B cell (primary cell): ENCODE measurements at regions not wholly inside any gene's neighbourhood (a gene's known extent, or its start where the extent isn't known, plus 50 kb on each side); places are given as distances from the start of the nearest gene placed in this dataset.
"Not testable (repeated sequence)": the region's sequence is repeated elsewhere in the genome, so short reads cannot be mapped to it uniquely, and the experiment has no call there.

Experiments used
- ATAC-seq: fragments of 200-7000 bp; cut with Tn5 transposase; one replicate; pipeline ENCODE4 v1.10.0; 2021; ENCODE audit warnings: low read depth, mild to moderate bottlenecking, moderate number of reproducible peaks, moderate library complexity
- CTCF ChIA-PET: fragments of 350-600 bp; sonication (Branson Sonifier 250); formaldehyde crosslinking; loops from one replicate; lab custom pipeline; 2021; ENCODE audit warnings: antibody characterized with exemption, inconsistent platforms; lab: Charles Lee
- POLR2A ChIA-PET: fragments of 350-600 bp; sonication (Branson Sonifier 250); formaldehyde crosslinking; loops from one replicate; lab custom pipeline; 2021; ENCODE audit warnings: antibody characterized with exemption; lab: Charles Lee
- DNase-seq: peaks from one replicate; pipeline ENCODE4 v3.0.0; 2013
- H2AFZ ChIP-seq: 2 replicates; pipeline ENCODE4 v1.6.1; 2012; ENCODE audit warnings: mild to moderate bottlenecking, low read depth, low read length; ENCODE audit not compliant: insufficient read depth, poor library complexity, severe bottlenecking
- H3K27ac ChIP-seq, 2 donors: 1 replicate in 1 of 2; 2 replicates in 1 of 2; pipeline ENCODE4 v1.5.1; 2012 to 2013; ENCODE audit warnings: low read length in 2 of 2, mild to moderate bottlenecking in 2 of 2, moderate library complexity in 1 of 2
- H3K27me3 ChIP-seq, 4 experiments: fragments of 200-600 bp in 1 of 4; sonication (generic) in 1 of 4; replicated peaks in 1 of 4; 1 replicate in 2 of 4; 2 replicates in 2 of 4; pipeline versions ENCODE4 v1.6.1 to v1.7.0; 2013 to 2016; ENCODE audit warnings: low read length in 3 of 4, mild to moderate bottlenecking in 2 of 4, mixed read lengths in 1 of 4, moderate library complexity in 1 of 4; ENCODE audit not compliant: insufficient read depth in 4 of 4, control insufficient read depth in 3 of 4; ENCODE audit errors: control extremely low read depth in 1 of 4
- H3K36me3 ChIP-seq, 2 experiments: replicated peaks in 1 of 2; 1 replicate in 1 of 2; 2 replicates in 1 of 2; pipeline versions ENCODE4 v1.6.1 to v1.7.1; 2013; ENCODE audit warnings: low read length in 1 of 2; ENCODE audit not compliant: insufficient read depth in 2 of 2, control insufficient read depth in 1 of 2; ENCODE audit errors: control extremely low read depth in 1 of 2, extremely low read depth in 1 of 2
- H3K4me1 ChIP-seq, 2 donors: fragments of 200-600 bp in 1 of 2; sonication (generic) in 1 of 2; 1 replicate in 1 of 2; 2 replicates in 1 of 2; pipeline versions ENCODE4 v1.5.1 to v1.6.1; 2013 to 2017; ENCODE audit warnings: low read length in 2 of 2; ENCODE audit not compliant: control insufficient read depth in 2 of 2, insufficient read depth in 2 of 2
- H3K4me2 ChIP-seq: replicated peaks from 2 replicates; pipeline ENCODE3; 2012; ENCODE audit warnings: mild to moderate bottlenecking, low read depth, low read length; ENCODE audit not compliant: poor library complexity, severe bottlenecking
- H3K4me3 ChIP-seq, 5 experiments: fragments of 200-600 bp in 1 of 5; sonication (generic) in 1 of 5; 1 replicate in 3 of 5; 2 replicates in 2 of 5; pipeline versions ENCODE4 v1.5.1 to v1.7.0; 2011 to 2016; ENCODE audit warnings: low read length in 4 of 5, mild to moderate bottlenecking in 4 of 5, low read depth in 2 of 5, control low read depth in 1 of 5, moderate library complexity in 1 of 5; ENCODE audit not compliant: insufficient read depth in 1 of 5; ENCODE audit errors: control extremely low read depth in 1 of 5, extremely low read depth in 1 of 5
- H3K79me2 ChIP-seq: fragments of 200-600 bp; sonication (generic); one replicate; pipeline ENCODE4 v1.6.0; 2016; ENCODE audit warnings: low read length; ENCODE audit not compliant: control insufficient read depth, insufficient read depth
- H3K9ac ChIP-seq: fragments of 200-600 bp; sonication (generic); 2 replicates; pipeline ENCODE4 v1.6.1; 2017; ENCODE audit warnings: mild to moderate bottlenecking, low read length, moderate library complexity
- H3K9me3 ChIP-seq, 3 donors: one replicate each; pipeline versions ENCODE4 v1.6.1 to v1.7.1; 2013; ENCODE audit warnings: low read length in 2 of 3; ENCODE audit not compliant: control insufficient read depth in 2 of 3, insufficient read depth in 1 of 3; ENCODE audit errors: control extremely low read depth in 1 of 3
- H4K20me1 ChIP-seq: 2 replicates; pipeline ENCODE4 v1.6.0; 2012; ENCODE audit warnings: mild to moderate bottlenecking, low read length; ENCODE audit not compliant: insufficient read depth, control insufficient read depth, poor library complexity, severe bottlenecking
- H3K27ac Mint-ChIP-seq: one replicate; pipeline ENCODE4 v1.8.0; 2021; ENCODE audit warnings: mixed read lengths
- H3K27me3 Mint-ChIP-seq: one replicate; pipeline ENCODE4 v1.8.0; 2021; ENCODE audit warnings: mixed read lengths
- H3K4me1 Mint-ChIP-seq: one replicate; pipeline ENCODE4 v1.8.0; 2021; ENCODE audit warnings: mixed read lengths
- H3K4me3 Mint-ChIP-seq: one replicate; pipeline ENCODE4 v1.8.0; 2021; ENCODE audit warnings: mixed read lengths
- H3K9me3 Mint-ChIP-seq: one replicate; pipeline ENCODE4 v1.8.0; 2022; ENCODE audit warnings: mixed read lengths; ENCODE audit not compliant: insufficient read depth
- EZH2 ChIP-seq: IDR thresholded peaks from 2 replicates; pipeline ENCODE4 v1.6.1; 2012; ENCODE audit warnings: borderline replicate concordance, low read depth, mild to moderate bottlenecking, moderate library complexity, low read length; ENCODE audit not compliant: insufficient read depth, poor library complexity, severe bottlenecking
- WGBS: methylation state at CpG from one replicate; pipeline ENCODE4 v1.1.5; 2013; ENCODE audit warnings: missing lambda C conversion rate; ENCODE audit not compliant: insufficient coverage; 5-methylcytosine and 5-hydroxymethylcytosine counted together
- intact Hi-C: fragments of 100-400 bp; cut with micrococcal nuclease; formaldehyde crosslinking; loops from one replicate; pipeline ENCODE4 v1.10.0; 2022
- TF ChIP-seq, protein P1 (sequence below): fragments of 200-600 bp; IDR thresholded peaks from one replicate; pipeline ENCODE4 v1.8.0; 2022; ENCODE audit warnings: antibody characterized with exemption, mild to moderate bottlenecking

DNA sequence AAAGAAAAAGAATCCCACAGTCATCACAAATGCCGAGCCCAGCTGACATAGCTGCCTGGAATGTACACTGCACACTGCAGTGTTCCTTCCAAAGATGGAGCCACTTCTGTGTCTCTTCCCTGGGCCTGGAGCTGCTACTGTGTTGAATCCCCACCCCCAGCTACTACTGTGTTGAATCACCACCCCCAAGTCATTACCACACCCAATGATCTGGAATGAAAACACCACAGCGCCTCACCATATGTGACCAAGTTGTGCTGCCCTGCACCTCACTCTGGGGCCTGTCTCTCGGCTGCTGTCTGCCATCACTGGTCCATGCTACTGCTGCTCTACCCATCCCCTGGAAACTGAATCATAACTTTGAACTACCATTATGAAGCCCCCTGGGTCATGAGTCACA is 861.2 kb downstream of the UQCRFS1 start:
- H4K20me1 ChIP-seq = no peaks in the 10 kb centered on the region
- no peak overlapping the region for H3K9ac ChIP-seq
- WGBS = 77% methylated on average over 3 of the region's 3 CpGs
- H3K27me3 ChIP-seq = no peaks in the 10 kb centered on the region
- POLR2A ChIA-PET = no interaction called here
- DNase-seq (no peak), ATAC-seq (no peak)
- no peaks in the 10 kb centered on the region for H3K4me1 ChIP-seq
- intact Hi-C loops = no loop called here
- H3K4me2 ChIP-seq = no peak overlapping the region
- no peak overlapping the region for H2AFZ ChIP-seq
- Mint-ChIP-seq H3K4me3 (no peak overlapping the region), H3K27ac (no peak overlapping the region), H3K4me1 (no peaks in the 10 kb centered on the region), H3K27me3 (no peaks in the 10 kb centered on the region), H3K9me3 (peaks cover 2% of the 10 kb centered on the region)
- H3K4me3 ChIP-seq = no peak overlapping the region
- H3K9me3 ChIP-seq = peaks cover 0 to 25% (median 7%) of the 10 kb centered on the region in 3 donors
- no peaks in the 10 kb centered on the region for H3K36me3 ChIP-seq
- no peak overlapping the region for H3K27ac ChIP-seq
- CTCF ChIA-PET = no interaction called here
- no peak for TF ChIP-seq EZH2
- TF ChIP-seq, protein P1, sequence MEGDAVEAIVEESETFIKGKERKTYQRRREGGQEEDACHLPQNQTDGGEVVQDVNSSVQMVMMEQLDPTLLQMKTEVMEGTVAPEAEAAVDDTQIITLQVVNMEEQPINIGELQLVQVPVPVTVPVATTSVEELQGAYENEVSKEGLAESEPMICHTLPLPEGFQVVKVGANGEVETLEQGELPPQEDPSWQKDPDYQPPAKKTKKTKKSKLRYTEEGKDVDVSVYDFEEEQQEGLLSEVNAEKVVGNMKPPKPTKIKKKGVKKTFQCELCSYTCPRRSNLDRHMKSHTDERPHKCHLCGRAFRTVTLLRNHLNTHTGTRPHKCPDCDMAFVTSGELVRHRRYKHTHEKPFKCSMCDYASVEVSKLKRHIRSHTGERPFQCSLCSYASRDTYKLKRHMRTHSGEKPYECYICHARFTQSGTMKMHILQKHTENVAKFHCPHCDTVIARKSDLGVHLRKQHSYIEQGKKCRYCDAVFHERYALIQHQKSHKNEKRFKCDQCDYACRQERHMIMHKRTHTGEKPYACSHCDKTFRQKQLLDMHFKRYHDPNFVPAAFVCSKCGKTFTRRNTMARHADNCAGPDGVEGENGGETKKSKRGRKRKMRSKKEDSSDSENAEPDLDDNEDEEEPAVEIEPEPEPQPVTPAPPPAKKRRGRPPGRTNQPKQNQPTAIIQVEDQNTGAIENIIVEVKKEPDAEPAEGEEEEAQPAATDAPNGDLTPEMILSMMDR = no peak
- no peaks in the 10 kb centered on the region for H3K79me2 ChIP-seq

DNA sequence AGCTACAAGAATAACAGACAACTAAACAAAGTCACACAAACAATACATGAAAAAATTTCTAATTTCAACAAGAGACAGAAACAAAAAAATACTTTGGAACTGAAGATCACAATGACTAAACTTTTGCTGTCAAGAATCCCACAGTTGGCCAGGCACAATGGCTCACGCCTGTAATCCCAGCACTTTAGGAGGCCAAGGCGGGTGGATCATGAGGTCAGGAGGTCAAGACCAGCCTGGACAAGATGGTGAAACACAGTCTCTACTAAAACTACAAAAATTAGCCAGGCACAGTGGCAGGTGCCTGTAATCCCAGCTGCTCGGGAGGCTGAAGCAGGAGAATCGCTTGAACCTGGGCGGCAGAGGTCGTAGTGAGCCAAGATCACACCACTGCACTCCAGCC is 861.6 kb downstream of the UQCRFS1 start:
- H4K20me1 ChIP-seq, H3K27ac Mint-ChIP-seq, H3K27ac ChIP-seq, H3K27me3 Mint-ChIP-seq, H3K79me2 ChIP-seq, H3K9ac ChIP-seq, H3K4me1 Mint-ChIP-seq, H3K9me3 Mint-ChIP-seq, H3K4me3 ChIP-seq, H3K4me3 Mint-ChIP-seq, intact Hi-C loops, H2AFZ ChIP-seq, H3K4me1 ChIP-seq, H3K36me3 ChIP-seq, POLR2A ChIA-PET, DNase-seq, CTCF ChIA-PET, ATAC-seq, H3K4me2 ChIP-seq, H3K27me3 ChIP-seq: not testable (repeated sequence)
- H3K9me3 ChIP-seq = peaks cover 0 to 25% (median 7%) of the 10 kb centered on the region in 3 donors
- 100% methylated on average over 6 of the region's 6 CpGs for WGBS
